Ishikawa (cell line): ENCODE measurements at regions not wholly inside any gene's neighbourhood (a gene's known extent, or its start where the extent isn't known, plus 50 kb on each side); places are given as distances from the start of the nearest gene placed in this dataset.

Experiments
- EGR1 ChIP-seq: IDR thresholded peaks from 2 replicates; pipeline ENCODE4 v1.6.1; 2012
- EP300 ChIP-seq: IDR thresholded peaks from 2 replicates; pipeline ENCODE4 v1.6.1; 2012; ENCODE audit warnings: borderline replicate concordance
- TAF1 ChIP-seq: IDR thresholded peaks from 2 replicates; pipeline ENCODE4 v1.6.1; 2012; ENCODE audit warnings: low read depth, mild to moderate bottlenecking
- YY1 ChIP-seq: IDR thresholded peaks from 2 replicates; pipeline ENCODE4 v1.6.1; 2012; ENCODE audit warnings: low read depth
- ZBTB7A ChIP-seq: IDR thresholded peaks from 2 replicates; pipeline ENCODE4 v1.6.1; 2012; ENCODE audit warnings: low read depth

- TF ChIP-seq EGR1 = no peak
- no peak for TF ChIP-seq TAF1
- TF ChIP-seq YY1 = no peak
- TF ChIP-seq EP300 = no peak
- TF ChIP-seq ZBTB7A = no peak
Measured at GRCh38 chr5:69006030-69006429, 87.8 kb upstream of the SLC30A5 start.
